ENCODE measurements at regions not wholly inside any gene's neighbourhood (a gene's known extent, or its start where the extent isn't known, plus 50 kb on each side); places are given as distances from the start of the nearest gene placed in this dataset.

DNA sequence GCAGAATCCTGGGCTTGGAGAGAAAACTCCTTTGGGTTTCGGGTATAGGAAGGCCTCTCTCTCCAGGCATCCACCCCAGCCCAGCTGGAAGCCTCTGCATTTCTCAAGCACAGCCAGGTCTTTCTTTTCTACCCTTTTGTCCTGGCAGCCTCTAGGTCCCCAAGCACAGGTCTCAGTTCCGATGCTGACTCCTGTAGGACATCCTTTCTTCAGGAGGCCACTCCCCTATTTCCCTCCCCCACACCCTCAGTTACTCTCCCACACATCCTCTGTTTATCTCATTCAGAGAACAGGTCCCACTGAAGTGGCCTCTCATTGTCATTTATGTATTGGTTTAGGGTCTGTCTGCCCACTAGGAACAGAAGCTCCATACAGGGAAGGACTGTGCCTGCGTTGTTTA, 352.6 kb downstream of the VRK1 start:
- TF ChIP-seq CTCF (IDR thresholded peaks at IDR 0.05) = no peak
- TF ChIP-seq POLR2AphosphoS5 (IDR thresholded peaks at IDR 0.05) = no peak
- TF ChIP-seq POLR2A (IDR thresholded peaks at IDR 0.05) = no peak
- no peak for TF ChIP-seq EP300 (IDR thresholded peaks at IDR 0.05)

All from suprapubic skin (tissue), 4 donors.